SU-DHL-6 (cell line): ENCODE measurements at regions not wholly inside any gene's neighbourhood (a gene's known extent, or its start where the extent isn't known, plus 50 kb on each side); places are given as distances from the start of the nearest gene placed in this dataset.

Source experiments
- H2AFZ ChIP-seq: fragments of 200-600 bp; sonication (generic); 2 replicates; pipeline ENCODE4 v1.6.1; 2014; ENCODE audit warnings: low read depth, mild to moderate bottlenecking, moderate library complexity, mixed read lengths, antibody characterized with exemption, low read length; ENCODE audit not compliant: severe bottlenecking
- H3F3A ChIP-seq: fragments of 200-600 bp; shearing (Covaris generic); 2 replicates; pipeline ENCODE4 v1.6.0; 2016; ENCODE audit warnings: antibody characterized with exemption, mild to moderate bottlenecking; ENCODE audit not compliant: insufficient read depth
- H3K27ac ChIP-seq: fragments of 200-600 bp; sonication (generic); 2 replicates; pipeline ENCODE4 v1.5.1; 2016; ENCODE audit warnings: low read depth, mild to moderate bottlenecking, low read length, moderate library complexity, mixed read lengths
- H3K27me3 ChIP-seq: fragments of 200-600 bp; sonication (generic), shearing (Covaris generic); 2 replicates; pipeline ENCODE4 v1.6.0; 2014; ENCODE audit warnings: mild to moderate bottlenecking, low read length
- H3K36me3 ChIP-seq: fragments of 200-600 bp; sonication (generic); 2 replicates; pipeline ENCODE4 v1.6.1; 2014; ENCODE audit warnings: mild to moderate bottlenecking, low read length, mixed read lengths
- H3K4me2 ChIP-seq: fragments of 300-600, 200-600 bp; shearing (Covaris generic), sonication (generic); 2 replicates; pipeline ENCODE4 v1.6.0; 2014; ENCODE audit warnings: low read length, low read depth, mild to moderate bottlenecking; ENCODE audit not compliant: poor library complexity, severe bottlenecking
- H3K4me3 ChIP-seq: fragments of 200-600 bp; sonication (generic); 2 replicates; pipeline ENCODE4 v1.5.1; 2014; ENCODE audit warnings: antibody characterized with exemption, low read length, mild to moderate bottlenecking, mixed read lengths; ENCODE audit not compliant: insufficient read depth, poor library complexity, severe bottlenecking
- H3K79me2 ChIP-seq: fragments of 200-600 bp; sonication (generic); 2 replicates; pipeline ENCODE4 v1.6.1; 2014; ENCODE audit warnings: mild to moderate bottlenecking, low read length, moderate library complexity; ENCODE audit not compliant: insufficient read depth
- H3K9ac ChIP-seq: fragments of 200-600 bp; sonication (generic); 2 replicates; pipeline ENCODE4 v1.7.0; 2014; ENCODE audit warnings: mild to moderate bottlenecking, low read length
- H3K9me2 ChIP-seq: fragments of 200-600 bp; sonication (generic); replicated peaks from 2 replicates; pipeline ENCODE4 v1.6.1; 2014; ENCODE audit warnings: low read length; ENCODE audit not compliant: insufficient read depth
- H3K9me3 ChIP-seq: fragments of 200-600 bp; sonication (generic); 2 replicates; pipeline ENCODE4 v1.6.1; 2014; ENCODE audit warnings: low read length, mixed read lengths; ENCODE audit not compliant: insufficient read depth
- H4K20me1 ChIP-seq: fragments of 200-600 bp; sonication (generic); 2 replicates; pipeline ENCODE4 v1.6.1; 2014; ENCODE audit warnings: low read depth, mild to moderate bottlenecking, antibody characterized with exemption, low read length, moderate library complexity, mixed read lengths
- CTCF ChIP-seq: fragments of 200-600 bp; sonication (generic); IDR thresholded peaks from one replicate; pipeline ENCODE4 v1.5.1; 2017; ENCODE audit warnings: antibody characterized with exemption, mild to moderate bottlenecking, low read length, moderate library complexity; ENCODE audit not compliant: insufficient read depth, poor library complexity, severe bottlenecking
- EZH2phosphoT487 ChIP-seq: fragments of 200-600 bp; sonication (generic), shearing (Covaris generic); conservative IDR thresholded peaks from 2 replicates; pipeline ENCODE4 v1.6.1; 2018; ENCODE audit warnings: mild to moderate bottlenecking, antibody characterized with exemption, low read length, moderate library complexity, mixed read lengths

- H3K4me3 ChIP-seq, result no peak overlapping the region
- no peaks in the 10 kb centered on the region for H3K36me3 ChIP-seq
- no peak overlapping the region for H3K27ac ChIP-seq
- no peaks in the 10 kb centered on the region for H3K9me2 ChIP-seq
- H3K9ac ChIP-seq, result no peak overlapping the region
- no peaks in the 10 kb centered on the region for H4K20me1 ChIP-seq
- H3K4me2 ChIP-seq, result no peak overlapping the region
- no peak overlapping the region for H2AFZ ChIP-seq
- no peaks in the 10 kb centered on the region for H3K27me3 ChIP-seq
- H3F3A ChIP-seq, result no peaks in the 10 kb centered on the region
- TF ChIP-seq EZH2phosphoT487 (no peak), CTCF (no peak)
- H3K79me2 ChIP-seq, result no peaks in the 10 kb centered on the region
- H3K9me3 ChIP-seq, result no peaks in the 10 kb centered on the region
Measured at GRCh38 chr2:145601361-145601925, 1081.5 kb upstream of the ZEB2 start.

DNA sequence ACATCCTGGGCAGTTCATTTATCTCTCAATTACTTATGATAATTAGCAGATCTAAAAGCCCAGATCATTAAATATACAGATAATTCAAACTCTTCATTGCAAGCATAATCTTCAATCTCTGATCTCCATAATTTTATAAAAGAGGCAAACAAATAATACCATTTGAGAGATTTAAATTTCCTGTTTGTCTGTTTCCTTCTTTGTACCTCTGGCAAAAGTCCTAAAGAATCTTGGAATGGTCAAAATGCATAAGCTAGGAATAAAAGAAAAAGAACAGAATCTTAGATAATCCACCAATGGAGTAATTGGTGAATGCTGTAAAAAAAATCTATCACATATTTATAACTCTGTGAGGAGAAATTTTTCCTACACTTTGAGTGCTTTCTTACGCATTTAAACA lies 1080.9 kb upstream of the ZEB2 start:
- H3K79me2 ChIP-seq, result no peaks in the 10 kb centered on the region
- no peaks in the 10 kb centered on the region for H3K9me3 ChIP-seq
- H3K27me3 ChIP-seq, result no peaks in the 10 kb centered on the region
- H3K9ac ChIP-seq, result no peak overlapping the region
- no peaks in the 10 kb centered on the region for H4K20me1 ChIP-seq
- no peaks in the 10 kb centered on the region for H3F3A ChIP-seq
- no peaks in the 10 kb centered on the region for H3K9me2 ChIP-seq
- no peak overlapping the region for H3K4me2 ChIP-seq
- H3K27ac ChIP-seq, result no peak overlapping the region
- no peak for TF ChIP-seq EZH2phosphoT487
- no peak for TF ChIP-seq CTCF
- no peaks in the 10 kb centered on the region for H3K36me3 ChIP-seq
- no peak overlapping the region for H2AFZ ChIP-seq
- no peak overlapping the region for H3K4me3 ChIP-seq

- Histone ChIP-seq H4K20me1 (no peaks in the 10 kb centered on the region), H3K9me3 (no peaks in the 10 kb centered on the region), H3K4me2 (no peak overlapping the region), H3K36me3 (no peaks in the 10 kb centered on the region), H2AFZ (no peak overlapping the region), H3K27ac (no peak overlapping the region), H3K9ac (no peak overlapping the region), H3K4me3 (no peak overlapping the region), H3K9me2 (no peaks in the 10 kb centered on the region), H3F3A (no peaks in the 10 kb centered on the region), H3K27me3 (no peaks in the 10 kb centered on the region), H3K79me2 (no peaks in the 10 kb centered on the region)
- TF ChIP-seq EZH2phosphoT487, result no peak
- no peak for TF ChIP-seq CTCF
Measured at GRCh38 chr2:145599756-145600155, 1079.8 kb upstream of the ZEB2 start.
